ENCODE measurements at regions not wholly inside any gene's neighbourhood (a gene's known extent, or its start where the extent isn't known, plus 50 kb on each side); places are given as distances from the start of the nearest gene placed in this dataset.

- TF ChIP-seq EZH2 (IDR thresholded peaks at IDR 0.05; ENCODE audit: insufficient read depth, low read length) (no peak), CTCF (IDR thresholded peaks at IDR 0.05; ENCODE audit: insufficient read depth, low read depth, low read length) (no peak)
- H3K9me3 Mint-ChIP-seq (ENCODE audit: unreplicated experiment) = no peaks in the 10 kb centered on the region
- no peaks in the 10 kb centered on the region for H3K36me3 ChIP-seq (ENCODE audit: insufficient read depth, low read length)
- H3K9ac ChIP-seq (ENCODE audit: low read length) = no peak overlapping the region
- H3K79me2 ChIP-seq (ENCODE audit: insufficient read depth, low read length) = no peaks in the 10 kb centered on the region
- no peak for DNase-seq (ENCODE audit: low read depth)
- no peaks in the 10 kb centered on the region for H3K4me1 Mint-ChIP-seq (ENCODE audit: low read depth, unreplicated experiment)
- H3K9me3 ChIP-seq (ENCODE audit: insufficient read depth, low read depth, low read length) = no peaks in the 10 kb centered on the region
- no peak for FAIRE-seq
- H3K27me3 ChIP-seq (ENCODE audit: insufficient read depth, low read length) = no peaks in the 10 kb centered on the region
- no peak overlapping the region for H3K4me2 ChIP-seq (ENCODE audit: low read length)
- H3K4me3 ChIP-seq (ENCODE audit: insufficient read depth, low read depth, low read length) = no peak overlapping the region
- no peaks in the 10 kb centered on the region for H3K36me3 Mint-ChIP-seq (ENCODE audit: low read depth, unreplicated experiment)
- H3K4me3 Mint-ChIP-seq (ENCODE audit: unreplicated experiment) = no peak overlapping the region
- H3K4me1 ChIP-seq (ENCODE audit: insufficient read depth, low read length) = no peaks in the 10 kb centered on the region
- H3K27ac Mint-ChIP-seq (ENCODE audit: unreplicated experiment) = no peak overlapping the region
- no peaks in the 10 kb centered on the region for H3K27me3 Mint-ChIP-seq (ENCODE audit: low read depth, unreplicated experiment)
- no peak overlapping the region for H3K27ac ChIP-seq (ENCODE audit: low read depth, low read length)
- no peaks in the 10 kb centered on the region for H4K20me1 ChIP-seq (ENCODE audit: insufficient read depth, low read length)
- no peak overlapping the region for H2AFZ ChIP-seq (ENCODE audit: low read depth, low read length)
Observed at GRCh38 chr6:95232446-95232845, 344.9 kb upstream of the MANEA start.

GRCh38 chr6:95233879-95234278 is 343.5 kb upstream of the MANEA start:
- FAIRE-seq (no peak), DNase-seq (ENCODE audit: low read depth) (no peak)
- H3K4me2 ChIP-seq (ENCODE audit: low read length) = no peak overlapping the region
- H3K4me3 ChIP-seq (ENCODE audit: insufficient read depth, low read depth, low read length) = no peak overlapping the region
- H3K27me3 ChIP-seq (ENCODE audit: insufficient read depth, low read length) = no peaks in the 10 kb centered on the region
- no peaks in the 10 kb centered on the region for H3K9me3 ChIP-seq (ENCODE audit: insufficient read depth, low read depth, low read length)
- no peak overlapping the region for H3K27ac Mint-ChIP-seq (ENCODE audit: unreplicated experiment)
- no peaks in the 10 kb centered on the region for H3K27me3 Mint-ChIP-seq (ENCODE audit: low read depth, unreplicated experiment)
- H3K27ac ChIP-seq (ENCODE audit: low read depth, low read length) = no peak overlapping the region
- no peaks in the 10 kb centered on the region for H3K36me3 Mint-ChIP-seq (ENCODE audit: low read depth, unreplicated experiment)
- no peaks in the 10 kb centered on the region for H4K20me1 ChIP-seq (ENCODE audit: insufficient read depth, low read length)
- H3K9ac ChIP-seq (ENCODE audit: low read length) = no peak overlapping the region
- H3K4me1 ChIP-seq (ENCODE audit: insufficient read depth, low read length) = no peaks in the 10 kb centered on the region
- H3K79me2 ChIP-seq (ENCODE audit: insufficient read depth, low read length) = no peaks in the 10 kb centered on the region
- TF ChIP-seq EZH2 (IDR thresholded peaks at IDR 0.05; ENCODE audit: insufficient read depth, low read length) (no peak), CTCF (IDR thresholded peaks at IDR 0.05; ENCODE audit: insufficient read depth, low read depth, low read length) (no peak)
- no peaks in the 10 kb centered on the region for H3K4me1 Mint-ChIP-seq (ENCODE audit: low read depth, unreplicated experiment)
- H3K9me3 Mint-ChIP-seq (ENCODE audit: unreplicated experiment) = no peaks in the 10 kb centered on the region
- H3K4me3 Mint-ChIP-seq (ENCODE audit: unreplicated experiment) = no peak overlapping the region
- H2AFZ ChIP-seq (ENCODE audit: low read depth, low read length) = no peak overlapping the region
- no peaks in the 10 kb centered on the region for H3K36me3 ChIP-seq (ENCODE audit: insufficient read depth, low read length)

GRCh38 chr6:95240514-95240913 is 336.8 kb upstream of the MANEA start:
- Histone ChIP-seq H3K27ac (ENCODE audit: low read depth, low read length) (no peak overlapping the region), H3K9me3 (ENCODE audit: insufficient read depth, low read depth, low read length) (no peaks in the 10 kb centered on the region), H2AFZ (ENCODE audit: low read depth, low read length) (no peak overlapping the region), H3K4me3 (ENCODE audit: insufficient read depth, low read depth, low read length) (no peak overlapping the region), H3K4me1 (ENCODE audit: insufficient read depth, low read length) (no peaks in the 10 kb centered on the region), H3K79me2 (ENCODE audit: insufficient read depth, low read length) (no peaks in the 10 kb centered on the region), H3K9ac (ENCODE audit: low read length) (no peak overlapping the region), H3K27me3 (ENCODE audit: insufficient read depth, low read length) (no peaks in the 10 kb centered on the region), H3K36me3 (ENCODE audit: insufficient read depth, low read length) (no peaks in the 10 kb centered on the region), H3K4me2 (ENCODE audit: low read length) (no peak overlapping the region), H4K20me1 (ENCODE audit: insufficient read depth, low read length) (no peaks in the 10 kb centered on the region)
- TF ChIP-seq CTCF (IDR thresholded peaks at IDR 0.05; ENCODE audit: insufficient read depth, low read depth, low read length) (no peak), EZH2 (IDR thresholded peaks at IDR 0.05; ENCODE audit: insufficient read depth, low read length) (no peak)
- FAIRE-seq (no peak), DNase-seq (ENCODE audit: low read depth) (no peak)
- Mint-ChIP-seq H3K9me3 (ENCODE audit: unreplicated experiment) (no peaks in the 10 kb centered on the region), H3K27ac (ENCODE audit: unreplicated experiment) (no peak overlapping the region), H3K4me3 (ENCODE audit: unreplicated experiment) (no peak overlapping the region), H3K4me1 (ENCODE audit: low read depth, unreplicated experiment) (no peaks in the 10 kb centered on the region), H3K36me3 (ENCODE audit: low read depth, unreplicated experiment) (no peaks in the 10 kb centered on the region), H3K27me3 (ENCODE audit: low read depth, unreplicated experiment) (no peaks in the 10 kb centered on the region)

Data from astrocyte (in vitro differentiated cells and primary cell).